ENCODE measurements at regions not wholly inside any gene's neighbourhood (a gene's known extent, or its start where the extent isn't known, plus 50 kb on each side); places are given as distances from the start of the nearest gene placed in this dataset.

DNA sequence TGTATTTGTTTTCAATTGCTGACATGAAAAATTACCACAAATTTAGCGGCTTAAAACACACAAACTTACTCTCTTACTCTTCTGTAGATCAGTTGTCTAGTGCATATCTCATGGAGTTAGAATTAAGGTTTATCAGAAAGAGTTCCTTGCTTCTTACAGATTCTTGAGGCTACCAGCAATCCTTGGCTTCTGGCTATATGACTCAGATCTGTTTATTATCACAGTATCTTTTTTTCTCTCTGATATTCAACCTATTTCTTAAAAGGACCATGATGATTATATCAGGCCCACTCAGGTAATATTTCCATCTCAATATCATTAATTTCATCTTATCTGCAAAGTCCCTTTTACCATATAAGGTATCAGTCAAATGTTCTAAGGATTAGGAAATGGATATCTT, 263.5 kb upstream of the BCHE start:
- Histone ChIP-seq H3K27ac (ENCODE audit: low read length) (no peak overlapping the region), H3K36me3 (ENCODE audit: control insufficient read depth, insufficient read depth, low read length) (no peaks in the 10 kb centered on the region), H3K9me3 (ENCODE audit: control insufficient read depth, insufficient read depth, low read depth, low read length) (no peaks in the 10 kb centered on the region), H3K4me1 (ENCODE audit: control insufficient read depth, insufficient read depth, low read length) (no peaks in the 10 kb centered on the region), H3K4me3 (ENCODE audit: low read depth in 2 of 2, low read length in 2 of 2) (no peak overlapping the region), H3K27me3 (ENCODE audit: control insufficient read depth, insufficient read depth, low read length) (no peaks in the 10 kb centered on the region)
- CTCF ChIA-PET: no interaction called here
- no TSS peak for BruUV-seq (replicated peaks)
- TF ChIP-seq TCF7L2 (IDR thresholded peaks at IDR 0.05; ENCODE audit: low read depth, low read length): no peak
- TF ChIP-seq, protein P1, sequence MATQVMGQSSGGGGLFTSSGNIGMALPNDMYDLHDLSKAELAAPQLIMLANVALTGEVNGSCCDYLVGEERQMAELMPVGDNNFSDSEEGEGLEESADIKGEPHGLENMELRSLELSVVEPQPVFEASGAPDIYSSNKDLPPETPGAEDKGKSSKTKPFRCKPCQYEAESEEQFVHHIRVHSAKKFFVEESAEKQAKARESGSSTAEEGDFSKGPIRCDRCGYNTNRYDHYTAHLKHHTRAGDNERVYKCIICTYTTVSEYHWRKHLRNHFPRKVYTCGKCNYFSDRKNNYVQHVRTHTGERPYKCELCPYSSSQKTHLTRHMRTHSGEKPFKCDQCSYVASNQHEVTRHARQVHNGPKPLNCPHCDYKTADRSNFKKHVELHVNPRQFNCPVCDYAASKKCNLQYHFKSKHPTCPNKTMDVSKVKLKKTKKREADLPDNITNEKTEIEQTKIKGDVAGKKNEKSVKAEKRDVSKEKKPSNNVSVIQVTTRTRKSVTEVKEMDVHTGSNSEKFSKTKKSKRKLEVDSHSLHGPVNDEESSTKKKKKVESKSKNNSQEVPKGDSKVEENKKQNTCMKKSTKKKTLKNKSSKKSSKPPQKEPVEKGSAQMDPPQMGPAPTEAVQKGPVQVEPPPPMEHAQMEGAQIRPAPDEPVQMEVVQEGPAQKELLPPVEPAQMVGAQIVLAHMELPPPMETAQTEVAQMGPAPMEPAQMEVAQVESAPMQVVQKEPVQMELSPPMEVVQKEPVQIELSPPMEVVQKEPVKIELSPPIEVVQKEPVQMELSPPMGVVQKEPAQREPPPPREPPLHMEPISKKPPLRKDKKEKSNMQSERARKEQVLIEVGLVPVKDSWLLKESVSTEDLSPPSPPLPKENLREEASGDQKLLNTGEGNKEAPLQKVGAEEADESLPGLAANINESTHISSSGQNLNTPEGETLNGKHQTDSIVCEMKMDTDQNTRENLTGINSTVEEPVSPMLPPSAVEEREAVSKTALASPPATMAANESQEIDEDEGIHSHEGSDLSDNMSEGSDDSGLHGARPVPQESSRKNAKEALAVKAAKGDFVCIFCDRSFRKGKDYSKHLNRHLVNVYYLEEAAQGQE (IDR thresholded peaks at IDR 0.05; ENCODE audit: insufficient read depth in 1 of 2, low read depth in 2 of 2, low read length in 1 of 2): no peak
- in situ Hi-C loops (cut with HindIII; ENCODE audit: low pct_unique_long_range_greater_than_20kb, low sequenced_read_pairs): no loop called here
- POLR2A ChIA-PET: no interaction called here
- no peak for DNase-seq (ENCODE audit: low read depth, low spot score)
- intact Hi-C loops (cut with micrococcal nuclease; ENCODE audit: unreplicated experiment): no loop called here
- ATAC-seq: no peak

DNA sequence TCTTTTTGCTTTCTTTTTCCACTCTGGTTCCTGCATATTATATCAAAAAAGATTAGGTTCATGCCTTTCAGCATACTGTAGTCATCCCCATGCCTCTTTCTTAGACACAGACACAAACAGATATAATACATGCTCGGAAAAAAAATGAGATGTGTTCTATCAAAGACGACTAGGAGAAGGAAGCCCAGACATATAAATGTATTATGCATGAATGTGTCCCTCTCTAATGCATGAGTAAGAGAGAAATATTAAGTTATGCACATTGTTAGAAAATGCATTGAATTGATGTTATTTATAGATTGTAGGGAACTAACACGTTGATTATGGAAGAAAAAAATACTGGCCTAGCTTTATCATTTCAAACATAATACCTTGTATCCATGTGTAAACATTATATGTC, 252.4 kb upstream of the BCHE start:
- intact Hi-C loops (cut with micrococcal nuclease; ENCODE audit: unreplicated experiment): no loop called here
- ChIA-PET CTCF (no interaction called here), POLR2A (no interaction called here)
- no peak overlapping the region for H3K27ac ChIP-seq (ENCODE audit: low read length)
- ATAC-seq: no peak
- no peaks in the 10 kb centered on the region for H3K36me3 ChIP-seq (ENCODE audit: control insufficient read depth, insufficient read depth, low read length)
- BruUV-seq (replicated peaks): no TSS peak
- no peak for DNase-seq (ENCODE audit: low read depth, low spot score)
- H3K4me3 ChIP-seq (ENCODE audit: low read depth in 2 of 2, low read length in 2 of 2): no peak overlapping the region
- in situ Hi-C loops (cut with HindIII; ENCODE audit: low pct_unique_long_range_greater_than_20kb, low sequenced_read_pairs): no loop called here
- TF ChIP-seq, protein P1 (IDR thresholded peaks at IDR 0.05; ENCODE audit: insufficient read depth in 1 of 2, low read depth in 2 of 2, low read length in 1 of 2): no peak
- H3K4me1 ChIP-seq (ENCODE audit: control insufficient read depth, insufficient read depth, low read length): no peaks in the 10 kb centered on the region
- no peaks in the 10 kb centered on the region for H3K27me3 ChIP-seq (ENCODE audit: control insufficient read depth, insufficient read depth, low read length)
- H3K9me3 ChIP-seq (ENCODE audit: control insufficient read depth, insufficient read depth, low read depth, low read length): 0 out of 2 replicates have a peak, but pooled peaks cover 2% of the 10 kb centered on the region

DNA sequence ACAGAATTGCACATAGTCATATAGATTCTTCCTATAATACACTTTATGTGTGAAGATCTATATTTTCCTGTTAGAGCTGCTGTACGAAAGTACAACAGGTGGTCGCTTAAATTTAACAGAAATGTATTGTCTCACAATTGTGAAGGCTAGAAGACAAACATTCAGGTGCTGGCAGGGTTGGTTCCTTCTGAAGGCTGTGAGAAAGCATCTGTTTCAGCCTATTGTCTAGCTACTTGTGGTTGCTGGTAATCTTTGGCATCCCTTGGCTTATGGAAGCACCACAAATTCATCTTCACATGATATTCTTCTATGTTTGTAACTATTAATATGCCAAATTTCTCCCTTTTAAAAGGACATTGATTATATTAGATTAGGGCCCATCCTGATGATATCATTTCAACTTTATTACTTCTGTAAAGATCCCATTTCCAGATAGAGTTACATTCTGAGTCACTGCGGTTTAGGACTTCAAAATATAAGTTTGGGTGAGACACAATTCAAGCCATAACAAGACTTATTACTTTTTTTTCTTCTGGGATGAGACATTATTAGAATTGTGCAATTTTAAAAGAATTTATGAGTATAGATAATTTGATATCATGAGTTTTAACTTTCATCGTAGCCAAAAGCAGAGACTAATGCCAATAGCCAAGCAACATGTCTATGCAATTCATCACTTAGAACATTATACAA, 248.1 kb upstream of the BCHE start:
- H3K27ac ChIP-seq (ENCODE audit: low read length): no peak overlapping the region
- H3K4me1 ChIP-seq (ENCODE audit: control insufficient read depth, insufficient read depth, low read length): no peaks in the 10 kb centered on the region

More for the DNA sequence above, 248.1 kb upstream of the BCHE start:
- no TSS peak for BruUV-seq (replicated peaks)
- intact Hi-C loops (cut with micrococcal nuclease; ENCODE audit: unreplicated experiment): no loop called here
- Histone ChIP-seq H3K4me3 (ENCODE audit: low read depth in 2 of 2, low read length in 2 of 2) (no peak overlapping the region), H3K36me3 (ENCODE audit: control insufficient read depth, insufficient read depth, low read length) (no peaks in the 10 kb centered on the region), H3K27me3 (ENCODE audit: control insufficient read depth, insufficient read depth, low read length) (no peaks in the 10 kb centered on the region), H3K9me3 (ENCODE audit: control insufficient read depth, insufficient read depth, low read depth, low read length) (0 out of 2 replicates have a peak, but pooled peaks cover 2% of the 10 kb centered on the region)
- no peak for ATAC-seq
- in situ Hi-C loops (cut with HindIII; ENCODE audit: low pct_unique_long_range_greater_than_20kb, low sequenced_read_pairs): no loop called here
- ChIA-PET CTCF (no interaction called here), POLR2A (no interaction called here)
- no peak for DNase-seq (ENCODE audit: low read depth, low spot score)
- TF ChIP-seq POLR2AphosphoS5 (IDR thresholded peaks at IDR 0.05; ENCODE audit: low read depth, low read length): no peak
- TF ChIP-seq SIN3A (IDR thresholded peaks at IDR 0.05; ENCODE audit: borderline replicate concordance, insufficient read depth, low read depth, low read length): no peak
- TF ChIP-seq, protein P2, sequence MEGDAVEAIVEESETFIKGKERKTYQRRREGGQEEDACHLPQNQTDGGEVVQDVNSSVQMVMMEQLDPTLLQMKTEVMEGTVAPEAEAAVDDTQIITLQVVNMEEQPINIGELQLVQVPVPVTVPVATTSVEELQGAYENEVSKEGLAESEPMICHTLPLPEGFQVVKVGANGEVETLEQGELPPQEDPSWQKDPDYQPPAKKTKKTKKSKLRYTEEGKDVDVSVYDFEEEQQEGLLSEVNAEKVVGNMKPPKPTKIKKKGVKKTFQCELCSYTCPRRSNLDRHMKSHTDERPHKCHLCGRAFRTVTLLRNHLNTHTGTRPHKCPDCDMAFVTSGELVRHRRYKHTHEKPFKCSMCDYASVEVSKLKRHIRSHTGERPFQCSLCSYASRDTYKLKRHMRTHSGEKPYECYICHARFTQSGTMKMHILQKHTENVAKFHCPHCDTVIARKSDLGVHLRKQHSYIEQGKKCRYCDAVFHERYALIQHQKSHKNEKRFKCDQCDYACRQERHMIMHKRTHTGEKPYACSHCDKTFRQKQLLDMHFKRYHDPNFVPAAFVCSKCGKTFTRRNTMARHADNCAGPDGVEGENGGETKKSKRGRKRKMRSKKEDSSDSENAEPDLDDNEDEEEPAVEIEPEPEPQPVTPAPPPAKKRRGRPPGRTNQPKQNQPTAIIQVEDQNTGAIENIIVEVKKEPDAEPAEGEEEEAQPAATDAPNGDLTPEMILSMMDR (IDR thresholded peaks at IDR 0.05): no peak
- TF ChIP-seq TCF7L2 (IDR thresholded peaks at IDR 0.05; ENCODE audit: low read depth, low read length): no peak
- TF ChIP-seq, protein P1 (IDR thresholded peaks at IDR 0.05; ENCODE audit: insufficient read depth in 1 of 2, low read depth in 2 of 2, low read length in 1 of 2): no peak
